RWPE1 (cell line): ENCODE measurements at regions not wholly inside any gene's neighbourhood (a gene's known extent, or its start where the extent isn't known, plus 50 kb on each side); places are given as distances from the start of the nearest gene placed in this dataset.

Experiments
- CTCF ChIA-PET: fragments of 350-600 bp; sonication (Branson Sonifier 250); formaldehyde crosslinking; extraction: SDS; loops from one replicate; lab custom pipeline; 2021; lab: Yijun Ruan, JAX
- POLR2A ChIA-PET: fragments of 400-600 bp; formaldehyde crosslinking; extraction: SDS; loops from one replicate; lab custom pipeline; 2020; ENCODE audit warnings: antibody characterized with exemption; ENCODE audit not compliant: low non-redundant PET; lab: Yijun Ruan, JAX
- DNase-seq: peaks from one replicate; pipeline ENCODE4 v3.0.0; 2012; ENCODE audit warnings: low spot score
- H3K27ac ChIP-seq: fragments of 450-650 bp; 2 replicates; pipeline ENCODE4 v1.5.1; 2017
- TF ChIP-seq, protein P1 (sequence below): fragments of 450-650 bp; conservative IDR thresholded peaks from 2 replicates; pipeline ENCODE4 v1.5.1; 2017; ENCODE audit warnings: low read depth, mild to moderate bottlenecking

GRCh38 chr11:90723475-90723874, 500.6 kb upstream of the CHORDC1 start:
- ChIA-PET POLR2A (no interaction called here), CTCF (no interaction called here)
- TF ChIP-seq, protein P1, sequence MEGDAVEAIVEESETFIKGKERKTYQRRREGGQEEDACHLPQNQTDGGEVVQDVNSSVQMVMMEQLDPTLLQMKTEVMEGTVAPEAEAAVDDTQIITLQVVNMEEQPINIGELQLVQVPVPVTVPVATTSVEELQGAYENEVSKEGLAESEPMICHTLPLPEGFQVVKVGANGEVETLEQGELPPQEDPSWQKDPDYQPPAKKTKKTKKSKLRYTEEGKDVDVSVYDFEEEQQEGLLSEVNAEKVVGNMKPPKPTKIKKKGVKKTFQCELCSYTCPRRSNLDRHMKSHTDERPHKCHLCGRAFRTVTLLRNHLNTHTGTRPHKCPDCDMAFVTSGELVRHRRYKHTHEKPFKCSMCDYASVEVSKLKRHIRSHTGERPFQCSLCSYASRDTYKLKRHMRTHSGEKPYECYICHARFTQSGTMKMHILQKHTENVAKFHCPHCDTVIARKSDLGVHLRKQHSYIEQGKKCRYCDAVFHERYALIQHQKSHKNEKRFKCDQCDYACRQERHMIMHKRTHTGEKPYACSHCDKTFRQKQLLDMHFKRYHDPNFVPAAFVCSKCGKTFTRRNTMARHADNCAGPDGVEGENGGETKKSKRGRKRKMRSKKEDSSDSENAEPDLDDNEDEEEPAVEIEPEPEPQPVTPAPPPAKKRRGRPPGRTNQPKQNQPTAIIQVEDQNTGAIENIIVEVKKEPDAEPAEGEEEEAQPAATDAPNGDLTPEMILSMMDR = no peak
- H3K27ac ChIP-seq = no peak overlapping the region
- no peak for DNase-seq

- no peak overlapping the region for H3K27ac ChIP-seq
- no peak for DNase-seq
- POLR2A ChIA-PET = no interaction called here
- TF ChIP-seq, protein P1 = no peak
- CTCF ChIA-PET = no interaction called here
Observed at GRCh38 chr11:90722552-90723190, 499.8 kb upstream of the CHORDC1 start.

DNA sequence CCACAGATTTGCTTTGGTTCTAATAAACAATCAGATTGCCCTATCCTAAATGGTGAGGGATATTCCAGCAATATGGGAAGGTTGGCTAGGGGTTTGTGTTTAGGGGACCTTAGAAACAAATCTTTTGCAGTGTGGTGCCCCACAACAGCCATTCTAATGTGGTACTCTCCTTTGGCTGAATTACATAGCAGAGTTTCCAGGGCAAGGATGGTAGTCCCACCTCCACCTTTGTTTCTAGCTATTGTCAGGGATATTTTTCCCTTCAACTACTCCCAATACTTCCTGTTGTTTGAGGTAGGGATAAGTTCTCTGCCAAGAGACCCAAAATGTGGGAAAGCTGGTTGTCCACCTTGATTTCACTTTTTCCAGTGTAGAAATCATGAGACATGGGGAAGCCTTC, 494.7 kb upstream of the CHORDC1 start:
- H3K27ac ChIP-seq = no peak overlapping the region
- POLR2A ChIA-PET = no interaction called here
- TF ChIP-seq, protein P1 = no peak
- CTCF ChIA-PET = no interaction called here
- no peak for DNase-seq

- no peak for DNase-seq
- TF ChIP-seq, protein P1 = no peak
- ChIA-PET POLR2A (no interaction called here), CTCF (no interaction called here)
- no peak overlapping the region for H3K27ac ChIP-seq
Observed at GRCh38 chr11:90705661-90706060, 482.8 kb upstream of the CHORDC1 start.

DNA sequence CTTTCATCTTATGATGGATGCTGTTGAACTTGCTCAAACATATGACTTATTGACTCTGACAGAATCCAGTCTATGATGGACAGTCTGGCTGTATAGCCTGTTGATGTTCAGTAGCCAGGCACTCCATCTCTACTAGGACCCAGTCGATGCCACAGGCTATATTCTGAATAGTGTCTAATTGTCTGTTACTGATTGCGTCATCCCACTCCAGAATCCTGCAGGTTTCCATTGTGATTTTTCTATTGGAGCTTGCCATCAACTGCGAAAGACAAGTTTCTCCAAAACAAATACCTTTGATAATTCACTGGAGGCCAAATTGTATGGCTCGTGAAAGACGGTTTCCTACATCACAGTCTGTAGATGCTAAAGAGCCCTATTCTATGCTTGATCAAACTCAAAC, 481.7 kb upstream of the CHORDC1 start:
- POLR2A ChIA-PET = no interaction called here
- DNase-seq = no peak
- TF ChIP-seq, protein P1 = no peak
- no peak overlapping the region for H3K27ac ChIP-seq
- CTCF ChIA-PET = interaction anchor here (0.7 kb wide), 1 partner anchor 1922 kb away, joined by 3 read pairs; no protein-coding TSS in a partner anchor

- DNase-seq = no peak
- ChIA-PET POLR2A (no interaction called here), CTCF (no interaction called here)
- TF ChIP-seq, protein P1 = no peak
- no peak overlapping the region for H3K27ac ChIP-seq
Observed at GRCh38 chr11:90701716-90702115, 478.9 kb upstream of the CHORDC1 start.
